ENCODE measurements at regions not wholly inside any gene's neighbourhood (a gene's known extent, or its start where the extent isn't known, plus 50 kb on each side); places are given as distances from the start of the nearest gene placed in this dataset.

GRCh38 chr1:82323144-82323841 lies 522.6 kb downstream of the ADGRL2 start:
- peaks cover 19% of the 10 kb centered on the region; the same call in 1 of the 2 replicates for H3K9me3 ChIP-seq (ENCODE audit: low read length)
- no peaks in the 10 kb centered on the region for H3K4me1 ChIP-seq (ENCODE audit: low read length)
- no peaks in the 10 kb centered on the region for H4K20me1 ChIP-seq (ENCODE audit: insufficient read depth, low read depth, low read length)
- no peaks in the 10 kb centered on the region for H3K36me3 ChIP-seq (ENCODE audit: insufficient read depth, low read length)
- H3K79me2 ChIP-seq (ENCODE audit: low read length) = no peaks in the 10 kb centered on the region
- no peak overlapping the region for H3K4me3 ChIP-seq (ENCODE audit: low read length)
- no peak overlapping the region for H3K9ac ChIP-seq (ENCODE audit: low read length)
- no peak overlapping the region for H2AFZ ChIP-seq (ENCODE audit: low read length)
- no peaks in the 10 kb centered on the region for H3K9me2 ChIP-seq (replicated peaks; ENCODE audit: insufficient read depth, low read length)
- no peak overlapping the region for H3K4me2 ChIP-seq (ENCODE audit: low read depth, low read length, poor library complexity, severe bottlenecking)
- no peak overlapping the region for H3K27ac ChIP-seq (ENCODE audit: low read length)
- H3K27me3 ChIP-seq (ENCODE audit: low read length) = no peaks in the 10 kb centered on the region
- DNase-seq = no peak

- Histone ChIP-seq H4K20me1 (ENCODE audit: insufficient read depth, low read depth, low read length) (no peaks in the 10 kb centered on the region), H3K36me3 (ENCODE audit: insufficient read depth, low read length) (no peaks in the 10 kb centered on the region), H3K27me3 (ENCODE audit: low read length) (no peaks in the 10 kb centered on the region), H3K4me2 (ENCODE audit: low read depth, low read length, poor library complexity, severe bottlenecking) (no peak overlapping the region), H2AFZ (ENCODE audit: low read length) (no peak overlapping the region), H3K79me2 (ENCODE audit: low read length) (no peaks in the 10 kb centered on the region), H3K9ac (ENCODE audit: low read length) (no peak overlapping the region), H3K9me3 (ENCODE audit: low read length) (peaks cover 15% of the 10 kb centered on the region; the same call in 1 of the 2 replicates), H3K9me2 (replicated peaks; ENCODE audit: insufficient read depth, low read length) (no peaks in the 10 kb centered on the region), H3K4me3 (ENCODE audit: low read length) (no peak overlapping the region), H3K4me1 (ENCODE audit: low read length) (no peaks in the 10 kb centered on the region), H3K27ac (ENCODE audit: low read length) (no peak overlapping the region)
- no peak for DNase-seq
Observed at GRCh38 chr1:82321794-82322193, 521.1 kb downstream of the ADGRL2 start.

GRCh38 chr1:82319546-82319945 lies 518.8 kb downstream of the ADGRL2 start:
- Histone ChIP-seq H3K4me3 (ENCODE audit: low read length) (no peak overlapping the region), H3K27me3 (ENCODE audit: low read length) (no peaks in the 10 kb centered on the region), H3K27ac (ENCODE audit: low read length) (no peak overlapping the region), H2AFZ (ENCODE audit: low read length) (no peak overlapping the region), H3K4me1 (ENCODE audit: low read length) (no peaks in the 10 kb centered on the region), H3K9ac (ENCODE audit: low read length) (no peak overlapping the region), H3K4me2 (ENCODE audit: low read depth, low read length, poor library complexity, severe bottlenecking) (no peak overlapping the region), H3K79me2 (ENCODE audit: low read length) (no peaks in the 10 kb centered on the region), H4K20me1 (ENCODE audit: insufficient read depth, low read depth, low read length) (no peaks in the 10 kb centered on the region), H3K9me2 (replicated peaks; ENCODE audit: insufficient read depth, low read length) (no peaks in the 10 kb centered on the region), H3K36me3 (ENCODE audit: insufficient read depth, low read length) (no peaks in the 10 kb centered on the region), H3K9me3 (ENCODE audit: low read length) (peaks cover 13% of the 10 kb centered on the region; the same call in 1 of the 2 replicates)
- DNase-seq = no peak

GRCh38 chr1:82318921-82319320 lies 518.2 kb downstream of the ADGRL2 start:
- peaks cover 12% of the 10 kb centered on the region; the same call in 1 of the 2 replicates for H3K9me3 ChIP-seq (ENCODE audit: low read length)
- no peaks in the 10 kb centered on the region for H3K79me2 ChIP-seq (ENCODE audit: low read length)
- no peaks in the 10 kb centered on the region for H3K9me2 ChIP-seq (replicated peaks; ENCODE audit: insufficient read depth, low read length)
- H3K4me3 ChIP-seq (ENCODE audit: low read length) = no peak overlapping the region
- no peaks in the 10 kb centered on the region for H3K36me3 ChIP-seq (ENCODE audit: insufficient read depth, low read length)
- no peak for DNase-seq
- H2AFZ ChIP-seq (ENCODE audit: low read length) = no peak overlapping the region
- no peak overlapping the region for H3K4me2 ChIP-seq (ENCODE audit: low read depth, low read length, poor library complexity, severe bottlenecking)
- H3K9ac ChIP-seq (ENCODE audit: low read length) = no peak overlapping the region
- no peaks in the 10 kb centered on the region for H3K27me3 ChIP-seq (ENCODE audit: low read length)
- no peaks in the 10 kb centered on the region for H3K4me1 ChIP-seq (ENCODE audit: low read length)
- no peaks in the 10 kb centered on the region for H4K20me1 ChIP-seq (ENCODE audit: insufficient read depth, low read depth, low read length)
- H3K27ac ChIP-seq (ENCODE audit: low read length) = no peak overlapping the region

GRCh38 chr1:82318265-82318664 lies 517.5 kb downstream of the ADGRL2 start:
- Histone ChIP-seq H3K27me3 (ENCODE audit: low read length) (no peaks in the 10 kb centered on the region), H3K9ac (ENCODE audit: low read length) (no peak overlapping the region), H3K4me2 (ENCODE audit: low read depth, low read length, poor library complexity, severe bottlenecking) (no peak overlapping the region), H3K36me3 (ENCODE audit: insufficient read depth, low read length) (no peaks in the 10 kb centered on the region), H3K4me3 (ENCODE audit: low read length) (no peak overlapping the region), H3K9me3 (ENCODE audit: low read length) (peaks cover 12% of the 10 kb centered on the region; the same call in 1 of the 2 replicates), H4K20me1 (ENCODE audit: insufficient read depth, low read depth, low read length) (no peaks in the 10 kb centered on the region), H3K27ac (ENCODE audit: low read length) (no peak overlapping the region), H2AFZ (ENCODE audit: low read length) (no peak overlapping the region), H3K79me2 (ENCODE audit: low read length) (no peaks in the 10 kb centered on the region), H3K9me2 (replicated peaks; ENCODE audit: insufficient read depth, low read length) (no peaks in the 10 kb centered on the region), H3K4me1 (ENCODE audit: low read length) (no peaks in the 10 kb centered on the region)
- no peak for DNase-seq

- Histone ChIP-seq H3K9me3 (ENCODE audit: low read length) (peaks cover 12% of the 10 kb centered on the region; the same call in 1 of the 2 replicates), H2AFZ (ENCODE audit: low read length) (no peak overlapping the region)
Observed at GRCh38 chr1:82317671-82318070, 516.9 kb downstream of the ADGRL2 start.

GRCh38 chr1:82299656-82300055 lies 498.9 kb downstream of the ADGRL2 start:
- Histone ChIP-seq H3K27me3 (ENCODE audit: low read length) (no peaks in the 10 kb centered on the region), H4K20me1 (ENCODE audit: insufficient read depth, low read depth, low read length) (no peaks in the 10 kb centered on the region), H3K27ac (ENCODE audit: low read length) (no peak overlapping the region), H2AFZ (ENCODE audit: low read length) (no peak overlapping the region), H3K36me3 (ENCODE audit: insufficient read depth, low read length) (no peaks in the 10 kb centered on the region), H3K4me3 (ENCODE audit: low read length) (no peak overlapping the region), H3K4me1 (ENCODE audit: low read length) (no peaks in the 10 kb centered on the region), H3K9me3 (ENCODE audit: low read length) (peaks cover 16% of the 10 kb centered on the region), H3K9ac (ENCODE audit: low read length) (no peak overlapping the region), H3K79me2 (ENCODE audit: low read length) (no peaks in the 10 kb centered on the region), H3K9me2 (replicated peaks; ENCODE audit: insufficient read depth, low read length) (no peaks in the 10 kb centered on the region), H3K4me2 (ENCODE audit: low read depth, low read length, poor library complexity, severe bottlenecking) (no peak overlapping the region)
- no peak for DNase-seq

More at GRCh38 chr1:82317671-82318070, 516.9 kb downstream of the ADGRL2 start:
- no peak overlapping the region for H3K4me2 ChIP-seq (ENCODE audit: low read depth, low read length, poor library complexity, severe bottlenecking)
- H3K27ac ChIP-seq (ENCODE audit: low read length) = no peak overlapping the region
- DNase-seq = no peak
- H3K36me3 ChIP-seq (ENCODE audit: insufficient read depth, low read length) = no peaks in the 10 kb centered on the region
- no peaks in the 10 kb centered on the region for H3K79me2 ChIP-seq (ENCODE audit: low read length)
- no peaks in the 10 kb centered on the region for H3K9me2 ChIP-seq (replicated peaks; ENCODE audit: insufficient read depth, low read length)
- H3K4me3 ChIP-seq (ENCODE audit: low read length) = no peak overlapping the region
- H3K27me3 ChIP-seq (ENCODE audit: low read length) = no peaks in the 10 kb centered on the region
- no peaks in the 10 kb centered on the region for H3K4me1 ChIP-seq (ENCODE audit: low read length)
- H3K9ac ChIP-seq (ENCODE audit: low read length) = no peak overlapping the region
- no peaks in the 10 kb centered on the region for H4K20me1 ChIP-seq (ENCODE audit: insufficient read depth, low read depth, low read length)

GRCh38 chr1:82299056-82299455 lies 498.3 kb downstream of the ADGRL2 start:
- no peaks in the 10 kb centered on the region for H3K79me2 ChIP-seq (ENCODE audit: low read length)
- H3K27me3 ChIP-seq (ENCODE audit: low read length) = no peaks in the 10 kb centered on the region
- H3K9ac ChIP-seq (ENCODE audit: low read length) = no peak overlapping the region
- no peak overlapping the region for H3K4me2 ChIP-seq (ENCODE audit: low read depth, low read length, poor library complexity, severe bottlenecking)
- H4K20me1 ChIP-seq (ENCODE audit: insufficient read depth, low read depth, low read length) = no peaks in the 10 kb centered on the region
- no peak overlapping the region for H3K4me3 ChIP-seq (ENCODE audit: low read length)
- no peaks in the 10 kb centered on the region for H3K4me1 ChIP-seq (ENCODE audit: low read length)
- H3K27ac ChIP-seq (ENCODE audit: low read length) = no peak overlapping the region
- H3K36me3 ChIP-seq (ENCODE audit: insufficient read depth, low read length) = no peaks in the 10 kb centered on the region
- no peak overlapping the region for H2AFZ ChIP-seq (ENCODE audit: low read length)
- DNase-seq = no peak
- H3K9me3 ChIP-seq (ENCODE audit: low read length) = peaks cover 12% of the 10 kb centered on the region
- no peaks in the 10 kb centered on the region for H3K9me2 ChIP-seq (replicated peaks; ENCODE audit: insufficient read depth, low read length)
